HTR-8/SVneo (cell line): ENCODE measurements at regions not wholly inside any gene's neighbourhood (a gene's known extent, or its start where the extent isn't known, plus 50 kb on each side); places are given as distances from the start of the nearest gene placed in this dataset.
A peak's percentile ranks its signal among the peaks of the same experiment; 100 is the strongest.

Experiments used
- DNase-seq: peaks from one replicate; pipeline ENCODE4 v3.0.0; 2011; ENCODE audit warnings: low spot score, mixed read lengths; ENCODE audit not compliant: insufficient read length
- FAIRE-seq: peaks from 2 replicates; lab custom pipeline; 2011; peaks lifted over from hg19 to GRCh38; lab: Jason Lieb, UNC

DNA sequence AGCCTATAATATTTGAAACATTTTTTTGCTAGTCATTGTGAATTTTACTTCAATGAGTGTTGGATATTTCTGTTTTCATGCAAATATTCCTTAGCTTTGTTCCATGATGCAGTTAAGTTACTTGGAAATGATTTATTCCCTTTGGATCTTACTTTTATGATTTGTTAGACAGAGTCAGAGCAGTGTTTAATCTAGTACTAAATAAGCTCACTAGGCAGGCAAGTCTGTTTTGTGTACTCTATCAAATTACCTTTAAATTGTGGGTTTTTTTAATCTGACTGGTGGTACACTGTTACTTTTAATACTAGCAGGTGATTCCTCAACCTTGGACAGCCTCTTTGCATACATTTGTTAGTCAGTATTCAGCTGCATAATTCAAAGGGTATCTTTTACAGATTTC lies 173.3 kb upstream of the MBNL1 start:
- no peak for DNase-seq
- FAIRE-seq = no peak

DNA sequence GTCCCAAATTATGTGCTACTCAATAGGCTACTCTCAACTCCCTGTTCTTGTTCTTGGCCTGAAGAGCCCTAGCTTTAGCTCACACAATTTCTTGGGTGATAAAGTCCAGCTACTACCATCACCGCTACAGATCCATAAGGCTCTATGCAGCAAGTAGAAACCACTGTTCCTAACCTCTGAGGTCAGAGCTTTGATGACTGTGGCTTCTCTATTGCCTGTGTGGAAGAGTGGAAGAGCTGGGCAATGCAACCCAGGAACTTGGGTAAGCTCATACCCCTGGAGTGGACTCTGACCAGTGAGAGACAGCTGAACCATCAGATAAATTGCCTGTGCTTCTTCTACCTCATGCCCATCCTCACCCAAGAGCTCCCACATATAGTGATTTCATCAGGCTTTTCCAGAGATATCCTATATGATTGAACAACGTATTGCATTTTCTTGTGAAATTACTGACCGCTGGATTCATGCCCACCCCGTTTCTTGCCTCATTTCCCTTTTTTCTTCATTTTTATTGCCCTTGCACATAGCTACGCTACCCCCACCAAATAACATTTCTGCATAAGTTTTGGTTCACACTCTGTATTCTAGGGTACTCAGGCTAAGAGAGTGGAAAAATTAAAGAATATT lies 172.3 kb upstream of the MBNL1 start:
- FAIRE-seq = no peak

DNA sequence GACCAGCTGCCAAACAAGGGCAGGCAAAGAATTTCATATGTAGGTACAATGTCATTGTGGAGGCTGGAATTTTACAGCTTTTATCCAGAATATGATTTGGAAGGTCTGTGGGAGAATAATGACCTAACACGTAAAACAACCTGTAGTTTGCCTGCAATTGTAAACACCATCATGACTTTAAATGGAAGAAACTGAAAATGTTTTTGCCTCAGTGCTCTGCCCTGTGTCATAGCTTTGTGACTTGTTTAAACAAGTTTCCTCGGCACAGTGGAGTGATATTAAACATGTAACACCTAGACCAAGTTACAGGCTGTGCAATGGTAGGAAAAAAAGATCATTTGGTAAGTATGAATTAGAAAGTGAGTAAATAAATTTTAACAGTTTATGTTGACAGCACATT lies 171.6 kb upstream of the MBNL1 start:
- no peak for DNase-seq
- no peak for FAIRE-seq

More for the DNA sequence above, 172.3 kb upstream of the MBNL1 start:
- DNase-seq = no peak

DNA sequence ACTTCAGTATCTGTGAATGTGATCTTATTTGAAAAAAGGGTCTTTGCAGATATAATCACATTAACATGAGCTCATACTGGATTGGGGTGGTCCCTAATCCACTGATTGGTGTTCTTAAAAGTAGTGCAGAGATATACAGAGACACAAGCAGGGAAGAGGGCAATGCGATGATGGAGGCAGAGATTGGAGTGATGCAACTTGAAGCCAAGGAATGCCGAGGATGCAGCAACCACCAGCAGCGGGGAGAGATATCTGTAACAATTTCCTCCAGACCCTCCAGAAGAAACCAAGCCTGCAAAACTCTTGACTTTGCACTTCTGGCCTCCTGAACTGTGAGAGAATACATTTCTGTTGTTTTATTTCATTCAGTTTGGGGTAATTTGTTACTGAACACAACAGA lies 171.0 kb upstream of the MBNL1 start:
- FAIRE-seq (no peak), DNase-seq (no peak)

DNA sequence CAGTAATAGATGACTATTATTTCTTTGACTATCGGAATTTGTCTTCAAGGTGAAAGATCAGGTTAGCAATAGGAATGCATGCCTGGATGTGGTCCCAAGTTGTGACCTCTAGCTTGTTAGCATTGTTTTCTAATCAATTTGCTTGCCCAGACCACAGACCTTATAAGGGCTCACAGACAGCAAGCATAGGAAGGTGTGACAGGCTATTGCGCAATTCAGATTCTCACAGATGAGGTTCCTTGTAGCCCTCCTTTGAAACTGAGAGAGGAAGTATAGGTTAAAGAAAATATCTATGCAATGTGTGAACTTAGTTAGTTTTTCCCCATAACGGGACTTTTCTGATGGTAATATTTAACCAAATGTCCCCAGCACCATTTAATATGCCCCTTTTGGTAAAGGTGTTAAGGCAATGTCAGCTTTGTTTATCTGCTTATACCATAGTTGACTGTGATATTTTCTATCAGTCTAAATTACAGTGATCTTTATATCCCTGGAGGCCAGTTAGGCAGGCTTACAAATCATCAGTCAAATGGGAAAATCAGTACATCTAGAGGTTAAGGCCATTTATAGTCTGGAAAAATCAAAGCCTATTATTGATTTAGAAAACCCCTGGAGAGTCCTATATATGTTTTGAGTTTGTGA lies 168.1 kb upstream of the MBNL1 start:
- FAIRE-seq = peak; percentile 13
- no peak for DNase-seq

DNA sequence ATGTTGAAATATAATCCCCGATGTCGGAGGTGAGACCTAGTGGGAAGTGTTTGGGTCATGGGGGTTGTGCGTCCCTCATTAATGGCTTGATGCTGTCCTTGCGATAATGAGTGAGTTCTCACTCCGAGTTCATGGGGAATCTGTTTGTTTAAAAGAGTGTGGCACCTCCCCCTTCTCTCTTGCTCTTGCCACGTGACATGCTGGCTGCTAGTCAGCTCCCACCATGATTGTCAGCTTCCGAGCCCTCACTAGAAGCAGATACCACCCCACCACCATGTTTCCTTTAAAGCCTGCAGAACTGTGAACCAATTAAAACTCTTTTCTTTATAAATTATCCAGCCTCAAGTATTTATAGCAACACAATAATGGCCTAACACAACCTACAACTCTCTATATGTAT lies 166.3 kb upstream of the MBNL1 start:
- DNase-seq (no peak), FAIRE-seq (no peak)

DNA sequence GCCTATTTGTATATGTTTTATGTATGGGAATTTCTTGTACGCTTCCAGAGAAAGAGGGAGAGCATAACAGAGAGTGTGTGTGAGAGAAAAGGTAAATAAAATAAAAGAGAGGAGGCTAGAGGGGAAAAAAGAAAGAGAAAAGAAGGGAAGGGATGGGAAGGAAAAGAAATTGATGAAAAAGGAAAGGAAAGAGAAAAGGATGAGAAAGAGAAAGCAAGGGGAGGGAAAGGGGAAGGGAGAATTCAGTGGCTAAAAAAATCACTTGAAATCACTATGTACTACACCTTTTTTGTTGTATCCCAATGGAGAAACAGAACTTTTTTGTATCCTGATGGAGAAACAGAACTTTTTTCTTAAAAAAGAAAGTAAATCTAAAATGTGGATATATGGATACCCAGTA lies 165.5 kb upstream of the MBNL1 start:
- no peak for FAIRE-seq
- no peak for DNase-seq

DNA sequence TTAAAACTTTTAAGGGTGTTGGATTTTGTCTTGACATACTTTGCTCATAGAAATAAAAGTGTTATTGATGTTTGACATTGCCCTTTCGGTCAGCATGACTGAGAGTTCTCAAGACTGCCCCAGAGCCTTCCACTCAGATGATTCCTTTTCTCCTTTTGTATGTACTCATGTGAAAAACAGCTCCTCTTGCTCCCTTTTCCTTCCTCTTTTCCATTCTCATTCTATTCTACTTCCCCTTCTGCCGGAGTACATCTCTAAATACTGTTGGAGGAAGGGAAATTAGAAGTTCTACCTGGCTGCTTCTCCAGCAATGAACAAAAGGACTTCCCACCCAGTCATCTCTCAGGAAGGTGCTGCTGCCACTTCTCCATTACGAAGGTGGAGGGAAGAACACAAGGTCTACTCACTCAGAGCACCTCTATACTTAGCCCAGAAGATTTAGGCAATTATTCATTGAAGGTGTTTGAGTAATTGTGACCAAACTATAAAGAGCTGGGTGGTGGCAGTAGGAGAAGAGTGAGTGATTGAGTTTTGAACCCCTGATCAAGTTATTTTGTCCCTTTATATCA lies 163.8 kb upstream of the MBNL1 start:
- no peak for FAIRE-seq
- no peak for DNase-seq

DNA sequence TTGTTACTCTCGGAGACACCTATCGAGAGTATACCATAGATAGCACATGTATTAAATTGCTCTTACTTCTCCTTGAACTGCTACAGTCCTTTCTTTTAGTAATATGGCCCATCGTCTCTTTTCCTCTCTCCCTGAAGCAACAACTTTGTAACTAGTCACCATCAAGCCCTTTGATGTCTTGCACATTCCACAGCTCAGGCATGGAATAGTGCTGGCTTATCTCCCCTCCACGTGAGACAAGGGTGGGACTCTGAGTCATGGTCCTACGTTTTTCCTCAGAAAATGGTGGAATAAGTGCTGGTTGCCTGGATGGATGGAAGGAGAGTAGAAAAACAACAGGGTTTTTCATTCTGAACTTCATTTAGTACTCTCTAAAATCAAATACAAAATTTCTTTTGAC lies 163.3 kb upstream of the MBNL1 start:
- DNase-seq (no peak), FAIRE-seq (no peak)

DNA sequence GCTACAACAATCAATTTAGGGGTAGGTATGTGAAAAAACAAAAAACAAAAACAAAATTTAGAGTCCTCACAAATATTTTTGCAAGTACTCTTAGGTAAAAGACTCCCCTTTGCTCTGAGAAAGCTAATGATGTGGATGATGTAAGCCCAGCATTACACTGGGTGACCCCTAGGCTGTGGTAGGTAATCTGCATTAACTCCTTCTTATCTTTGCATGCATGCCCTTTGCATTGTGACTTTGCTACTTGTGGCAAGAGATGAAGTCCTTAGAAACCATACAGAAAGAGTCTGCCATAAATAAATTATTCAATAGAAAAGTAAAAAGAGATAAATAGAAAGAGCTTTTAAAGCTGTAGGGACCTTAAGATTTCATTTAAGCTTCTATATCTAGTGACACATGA lies 159.7 kb upstream of the MBNL1 start:
- no peak for DNase-seq
- no peak for FAIRE-seq

DNA sequence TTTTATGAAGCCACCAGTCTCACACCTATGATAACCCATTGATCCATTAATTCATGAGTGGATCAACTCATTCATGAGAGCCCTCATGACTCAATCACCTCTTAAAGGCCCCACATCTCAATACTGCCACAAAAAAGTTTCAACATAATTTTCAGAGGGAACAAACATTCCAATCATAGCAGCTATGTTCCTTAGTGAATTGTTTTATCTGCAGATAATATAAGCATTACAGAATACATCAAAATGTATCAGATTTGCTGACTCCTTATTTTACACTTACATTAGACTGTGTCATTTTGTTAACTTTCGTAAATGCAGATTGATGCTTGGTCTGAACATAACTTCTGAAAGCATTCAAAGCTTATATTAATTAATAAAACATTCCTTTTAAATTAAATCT lies 155.3 kb upstream of the MBNL1 start:
- no peak for FAIRE-seq
- no peak for DNase-seq

DNA sequence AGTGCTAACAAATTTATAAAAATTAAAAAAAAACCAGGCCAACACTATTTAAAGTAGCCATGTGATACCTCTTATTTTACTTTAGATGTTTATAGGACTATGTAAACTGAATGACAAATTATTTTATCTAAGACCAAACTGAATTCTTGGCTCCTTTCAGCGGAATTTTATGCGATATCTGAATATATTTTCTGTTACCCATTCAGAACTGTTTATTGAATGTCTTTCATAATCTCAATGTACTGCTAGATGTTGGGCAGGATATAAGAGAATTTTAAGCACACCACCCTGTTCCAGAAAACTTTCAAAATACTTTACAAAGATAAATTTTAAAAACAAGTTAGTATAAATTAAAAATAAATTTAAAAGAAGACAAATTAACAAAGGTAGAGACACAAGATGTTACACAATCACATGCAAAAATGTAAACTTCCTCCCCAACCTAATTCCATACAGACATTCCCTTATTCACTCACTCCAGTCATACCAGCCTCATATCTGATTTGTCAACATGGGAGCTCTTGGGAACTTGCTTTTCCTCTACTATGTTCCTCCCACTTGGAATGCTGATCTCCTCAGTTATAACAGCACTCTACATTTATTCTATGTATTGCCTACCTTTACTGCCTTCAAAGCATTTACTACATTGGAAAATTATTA lies 154.6 kb upstream of the MBNL1 start:
- no peak for FAIRE-seq
- no peak for DNase-seq

DNA sequence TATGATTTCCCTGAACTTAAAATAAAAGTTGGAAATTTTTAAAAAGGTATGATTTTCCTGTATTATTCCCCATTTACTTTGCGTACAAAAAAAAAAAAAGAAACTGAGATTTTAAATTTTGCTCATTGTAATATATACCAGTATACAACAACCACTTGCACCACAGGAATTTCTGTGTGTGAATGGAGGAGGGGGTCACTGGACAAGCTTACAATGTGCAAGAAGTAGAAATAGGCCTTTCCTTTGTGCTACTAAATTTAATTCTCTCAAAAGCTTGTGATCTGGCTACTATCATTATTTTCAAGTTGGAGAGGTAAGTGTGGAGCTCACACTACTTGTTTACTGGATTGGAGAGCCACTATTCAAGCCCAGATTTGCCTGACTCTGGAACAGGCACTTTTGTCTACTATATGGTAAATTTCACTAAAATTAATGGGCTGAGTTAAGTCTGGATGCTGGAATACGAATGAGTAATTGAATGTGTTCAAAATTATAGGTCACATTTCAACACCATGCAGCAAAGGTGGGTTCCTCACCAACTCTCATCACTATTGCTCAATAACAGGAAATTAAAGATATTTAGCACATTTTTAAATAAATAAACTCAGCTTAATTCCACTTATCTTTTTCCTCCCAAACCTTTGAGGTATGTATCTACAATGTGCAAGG lies 148.0 kb upstream of the MBNL1 start:
- DNase-seq (no peak), FAIRE-seq (no peak)

DNA sequence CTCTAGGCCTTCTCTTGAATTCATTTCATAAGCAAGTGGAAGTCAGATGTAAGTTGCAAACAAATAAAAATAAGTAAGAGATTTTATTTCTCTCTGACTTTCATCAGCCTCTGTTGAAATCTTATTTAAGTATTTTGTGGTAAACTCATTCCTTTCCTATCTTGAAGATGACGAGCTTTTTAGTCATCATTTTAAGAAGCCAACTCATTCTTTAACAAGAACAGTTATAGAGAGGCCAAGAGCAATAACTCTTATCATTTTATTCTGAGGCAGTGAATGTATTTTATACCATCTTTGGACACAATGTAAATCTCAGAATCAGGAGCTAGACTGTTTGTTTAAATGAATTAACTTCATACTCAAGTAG lies 147.5 kb upstream of the MBNL1 start:
- FAIRE-seq (no peak), DNase-seq (peak; percentile 42)

DNA sequence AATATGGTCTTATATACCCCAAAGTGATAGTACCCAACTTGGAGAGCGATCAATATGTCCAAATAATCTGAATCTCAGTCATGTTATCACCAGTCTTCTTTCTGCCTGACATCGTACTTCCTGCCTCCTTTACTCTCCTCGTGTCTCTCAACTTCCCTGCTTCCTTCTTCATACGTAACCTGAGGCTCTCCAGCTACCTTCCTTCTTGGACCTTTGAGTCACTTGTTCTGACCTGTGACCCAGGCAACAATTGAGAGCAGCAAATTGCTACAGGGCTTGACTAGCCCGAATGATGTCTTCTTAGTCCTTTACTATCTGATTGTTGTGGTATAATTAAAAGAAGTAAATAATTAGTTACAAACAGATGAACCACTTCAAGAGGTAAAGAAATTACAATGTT lies 145.9 kb upstream of the MBNL1 start:
- FAIRE-seq (no peak), DNase-seq (no peak)

DNA sequence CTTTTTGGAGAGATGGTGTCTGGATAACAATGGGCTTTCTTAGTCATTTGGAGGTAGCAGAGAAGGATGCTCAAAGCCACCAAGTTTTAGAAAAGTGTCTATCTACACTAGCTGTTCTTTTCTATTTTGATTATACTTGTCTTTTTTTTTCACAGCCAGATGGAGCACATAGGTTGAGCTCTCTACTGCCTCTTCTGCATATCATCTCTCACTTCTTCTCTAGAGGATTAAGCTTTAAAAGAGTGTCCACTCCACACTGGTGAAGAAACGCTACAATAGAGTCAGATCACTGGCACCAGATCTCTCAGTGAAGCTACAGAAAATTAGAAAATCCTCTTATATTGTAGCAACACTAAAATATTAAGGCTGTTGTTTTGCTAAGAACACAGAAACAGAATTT lies 145.3 kb upstream of the MBNL1 start:
- DNase-seq (no peak), FAIRE-seq (no peak)

DNA sequence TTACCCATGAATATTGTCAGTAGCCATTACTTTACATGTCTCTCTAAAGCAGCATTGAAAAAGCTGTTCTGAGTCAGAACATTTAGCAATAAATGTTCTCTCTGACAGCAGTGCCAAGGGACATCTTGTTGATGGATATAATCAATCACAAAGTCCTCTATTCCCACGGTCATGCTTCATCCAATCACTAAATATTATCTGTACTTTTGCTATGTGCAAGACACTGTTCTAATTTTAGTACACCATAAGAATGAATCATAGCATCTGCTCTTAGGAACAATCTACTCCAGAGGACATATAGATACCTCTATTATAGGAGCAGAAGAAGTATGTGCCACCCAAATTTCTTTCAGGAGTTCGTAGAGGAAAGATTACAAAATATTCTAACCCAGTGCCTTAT lies 142.5 kb upstream of the MBNL1 start:
- DNase-seq (no peak), FAIRE-seq (no peak)

DNA sequence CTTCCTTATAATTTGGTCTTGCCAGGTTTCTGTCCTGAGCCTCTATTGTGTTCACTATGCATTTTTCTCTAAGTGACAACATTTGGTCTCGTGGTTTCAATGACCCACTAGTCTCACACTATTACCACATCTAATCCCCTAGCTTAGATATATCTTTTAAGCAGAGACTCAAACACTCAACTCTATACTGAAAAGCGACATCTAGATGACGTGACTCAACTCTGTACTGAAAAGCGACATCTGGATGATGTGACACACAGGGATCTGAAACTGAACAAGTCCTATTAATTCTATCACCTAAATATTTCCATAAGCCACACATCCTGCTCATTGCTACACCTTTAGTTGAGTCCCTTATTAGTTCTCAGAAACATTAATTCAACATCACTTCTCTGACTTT lies 141.7 kb upstream of the MBNL1 start:
- no peak for DNase-seq
- no peak for FAIRE-seq

DNA sequence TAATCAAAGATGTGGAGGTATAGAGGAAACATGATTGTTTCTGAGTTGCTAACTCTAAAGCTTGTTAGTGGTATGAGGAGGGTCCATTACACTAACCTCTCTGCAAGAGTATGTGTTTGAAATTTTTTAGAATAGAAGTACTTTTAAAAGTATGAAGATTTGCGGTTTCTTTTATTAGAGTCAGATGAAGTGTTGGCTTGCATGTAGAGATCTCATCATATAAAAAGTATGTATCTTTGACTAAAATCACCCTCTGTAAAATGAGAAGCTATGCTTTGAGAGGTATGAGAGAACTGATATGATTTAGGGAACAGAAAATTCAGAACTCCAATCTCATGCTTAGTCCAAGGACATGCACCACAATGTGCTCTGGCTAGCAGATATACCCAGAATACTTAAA lies 140.4 kb upstream of the MBNL1 start:
- DNase-seq (no peak), FAIRE-seq (no peak)

DNA sequence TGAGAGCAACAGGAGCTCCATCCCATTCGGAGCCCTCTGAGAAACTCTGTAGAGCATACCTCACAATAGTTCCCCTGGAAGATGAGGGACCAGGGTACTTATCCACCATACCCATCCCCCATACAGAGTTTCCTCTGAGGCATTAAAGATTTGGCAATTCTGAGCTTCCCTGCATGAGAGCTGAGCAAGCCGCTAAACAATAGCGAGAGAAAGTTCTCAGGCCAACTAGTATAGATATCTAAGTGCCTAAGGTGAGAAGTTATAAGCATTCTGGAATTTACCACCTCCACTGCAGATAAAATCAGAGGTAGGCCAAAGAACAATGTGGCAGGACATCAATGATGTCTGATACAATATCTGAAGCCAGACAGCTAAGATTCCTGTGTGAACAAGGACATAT lies 129.1 kb upstream of the MBNL1 start:
- DNase-seq = no peak
- no peak for FAIRE-seq

DNA sequence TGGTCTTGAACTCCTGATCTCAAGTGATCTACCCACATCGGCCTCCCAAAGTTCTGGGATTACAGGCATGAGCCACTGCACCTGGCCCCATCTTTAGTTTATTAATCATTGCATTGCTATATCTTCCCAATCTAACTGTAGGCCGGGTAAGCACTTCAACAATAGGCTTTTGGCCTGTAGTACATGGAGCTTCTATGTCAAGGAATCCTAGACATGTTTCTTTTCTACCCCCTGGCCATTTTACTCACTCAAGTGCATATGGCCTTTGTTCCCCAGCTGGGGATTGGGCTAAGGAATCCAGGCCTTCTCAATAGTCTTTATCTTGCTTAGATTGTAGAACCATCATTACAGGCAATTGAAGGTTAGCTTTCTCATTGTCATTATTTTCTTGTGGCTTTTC lies 122.3 kb upstream of the MBNL1 start:
- FAIRE-seq (no peak), DNase-seq (no peak)
